A204.1 (cell line): ENCODE measurements at regions not wholly inside any gene's neighbourhood (a gene's known extent, or its start where the extent isn't known, plus 50 kb on each side); places are given as distances from the start of the nearest gene placed in this dataset.
A peak's percentile ranks its signal among the peaks of the same experiment; 100 is the strongest.

Source experiments
- FAIRE-seq: peaks from 2 replicates; lab custom pipeline; 2012; peaks lifted over from hg19 to GRCh38; lab: Jason Lieb, UNC

DNA sequence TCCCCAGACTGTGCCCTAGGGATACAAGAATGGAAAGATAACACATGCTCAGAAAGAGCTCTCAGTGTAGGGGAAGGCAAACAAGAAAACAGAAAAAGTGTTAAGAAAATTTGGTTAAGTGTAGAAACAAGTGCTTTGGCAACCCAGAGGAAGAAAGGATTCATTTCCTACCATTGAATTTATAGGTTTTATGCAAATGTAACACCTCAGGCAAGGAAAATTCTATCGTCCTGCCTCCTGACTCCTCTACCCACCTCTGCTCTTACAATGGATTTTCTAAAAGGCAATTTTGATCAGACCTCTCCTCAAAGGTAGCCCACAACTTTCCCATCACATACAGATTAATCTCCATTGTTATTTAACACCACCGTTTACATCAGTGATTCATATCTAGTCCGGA lies 298.7 kb downstream of the RFC3 start:
- FAIRE-seq: no peak

GRCh38 chr13:34124666-34125306 lies 306.8 kb downstream of the RFC3 start:
- FAIRE-seq: no peak

DNA sequence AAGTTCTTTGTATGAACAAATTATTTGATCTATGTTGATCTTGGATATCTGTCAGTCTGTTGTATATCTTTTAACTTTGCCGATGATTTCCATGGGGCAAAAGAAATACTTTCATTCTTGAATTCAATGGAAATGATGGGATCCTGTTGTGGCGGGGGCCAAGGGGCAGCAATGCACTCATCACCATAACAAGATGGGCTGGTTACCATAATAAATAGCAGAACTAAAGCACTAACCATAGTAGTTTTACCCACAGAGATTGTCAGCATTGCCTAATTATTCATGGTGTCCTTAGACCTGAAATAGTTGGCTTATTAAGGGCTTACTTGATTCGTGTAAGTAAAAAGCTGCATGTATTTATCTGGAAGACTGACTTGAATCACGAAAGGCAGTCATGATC lies 309.6 kb downstream of the RFC3 start:
- no peak for FAIRE-seq

DNA sequence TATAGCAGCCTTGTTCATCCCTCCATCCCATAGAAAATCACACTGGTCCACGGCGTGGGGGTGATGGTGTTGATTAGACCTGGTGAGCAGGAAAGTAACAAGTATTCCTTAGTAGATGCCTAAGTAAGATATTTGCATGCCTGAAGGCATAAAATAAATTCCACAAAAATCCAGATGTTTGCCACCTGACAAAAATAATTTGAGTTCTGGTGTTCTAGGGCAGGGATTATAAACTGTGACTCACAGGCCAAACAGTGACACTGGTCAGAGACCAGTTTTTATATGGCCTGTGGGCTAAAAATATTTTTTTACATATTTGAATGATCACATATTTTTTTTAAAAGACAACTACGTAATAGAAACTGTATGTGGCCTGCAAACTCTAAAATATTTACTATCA lies 310.7 kb downstream of the RFC3 start:
- no peak for FAIRE-seq

DNA sequence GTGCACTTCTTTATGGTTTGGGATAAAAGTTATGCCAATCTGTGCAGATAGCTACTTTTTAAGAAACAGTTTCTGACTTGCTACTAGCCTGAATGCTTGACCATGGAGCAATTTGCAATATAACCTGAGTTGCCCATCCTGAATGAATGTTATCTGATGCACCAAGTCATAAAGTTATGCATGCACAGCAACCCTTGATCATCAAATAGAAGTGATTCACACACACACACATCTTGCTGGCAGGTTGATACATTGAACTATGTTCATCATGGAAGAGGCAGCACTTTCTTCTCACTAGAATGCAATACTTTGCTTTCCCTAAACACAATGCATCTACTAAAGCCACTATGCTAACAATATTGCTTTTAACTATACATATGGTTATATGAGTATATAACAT lies 311.5 kb downstream of the RFC3 start:
- FAIRE-seq: no peak

- FAIRE-seq: no peak
These were observed 319.3 kb downstream of the RFC3 start for GRCh38 chr13:34137200-34137599.

GRCh38 chr13:34139660-34140227 lies 321.8 kb downstream of the RFC3 start:
- no peak for FAIRE-seq

- FAIRE-seq: no peak
These were observed 325.7 kb downstream of the RFC3 start for GRCh38 chr13:34143637-34144036.

DNA sequence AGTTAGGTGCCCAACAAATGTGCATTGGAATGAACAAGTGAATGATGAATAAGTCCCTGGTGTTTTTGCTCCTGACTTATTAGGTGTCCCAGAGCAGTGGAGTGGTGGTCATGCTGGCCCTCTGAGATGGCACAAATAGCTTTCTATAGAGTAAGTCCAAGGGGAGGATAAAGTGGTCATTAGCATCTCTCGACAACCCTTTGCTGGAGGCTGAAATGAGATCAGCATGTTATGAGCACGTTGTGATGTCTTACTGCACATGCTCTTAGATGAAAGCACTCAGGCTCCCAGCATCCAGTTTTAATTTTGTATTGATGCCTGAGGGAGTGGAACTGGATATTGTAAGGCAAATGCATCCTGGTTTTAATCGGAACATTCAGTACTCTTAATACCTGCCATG lies 326.2 kb downstream of the RFC3 start:
- FAIRE-seq: no peak

DNA sequence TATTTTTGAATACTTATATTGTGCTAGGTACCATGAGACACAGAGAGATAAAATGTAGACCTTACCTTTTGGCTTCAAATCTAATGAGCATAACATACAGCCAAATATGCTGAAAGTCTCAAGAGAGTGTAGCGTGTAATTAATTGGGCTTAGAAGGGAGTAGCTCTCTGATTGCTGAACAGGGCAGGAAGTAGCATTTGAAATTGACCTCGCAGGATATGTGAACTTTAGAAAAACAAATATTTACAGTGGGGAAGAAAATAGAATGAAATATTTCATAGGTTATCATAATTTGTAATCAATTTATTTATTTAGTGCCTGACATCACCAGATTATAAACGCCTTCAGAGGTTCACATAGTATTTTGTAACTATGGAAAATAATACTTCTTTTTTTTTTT lies 327.1 kb downstream of the RFC3 start:
- no peak for FAIRE-seq

GRCh38 chr13:34148359-34148758 lies 330.4 kb downstream of the RFC3 start:
- no peak for FAIRE-seq

- FAIRE-seq: no peak
These were observed 333.9 kb downstream of the RFC3 start for GRCh38 chr13:34151885-34152284.

- no peak for FAIRE-seq
These were observed 334.5 kb downstream of the RFC3 start for GRCh38 chr13:34152409-34152808.

- FAIRE-seq: no peak
These were observed 335.0 kb downstream of the RFC3 start for GRCh38 chr13:34152996-34153395.

- peak; percentile 6 for FAIRE-seq
These were observed 335.7 kb downstream of the RFC3 start for GRCh38 chr13:34153428-34154180.

GRCh38 chr13:34155931-34156607 lies 338.1 kb downstream of the RFC3 start:
- FAIRE-seq: no peak

DNA sequence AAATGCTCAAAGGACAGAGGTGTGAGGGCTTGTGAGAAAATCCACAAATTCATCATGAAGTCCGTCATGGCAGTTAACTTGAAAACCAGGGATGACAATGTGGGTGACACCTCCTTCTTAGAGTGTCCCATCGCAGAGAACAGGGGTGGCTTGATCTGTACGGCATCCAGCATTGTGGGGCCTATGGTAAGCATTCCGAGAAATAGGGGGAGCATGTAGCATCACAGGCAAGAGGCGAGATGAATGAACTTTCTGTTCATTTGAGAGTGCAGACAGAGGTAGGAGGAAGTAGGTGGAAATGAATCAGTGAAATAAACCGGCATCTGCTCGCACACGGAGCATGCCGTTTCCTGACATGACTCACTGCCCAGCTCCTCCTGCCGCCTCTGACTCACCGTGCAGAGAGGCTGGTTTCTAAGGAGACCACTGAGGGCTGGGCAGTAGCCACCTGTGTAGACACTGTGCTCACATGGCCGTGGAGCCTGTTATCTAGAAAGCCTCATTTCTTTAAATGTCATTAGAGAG lies 339.0 kb downstream of the RFC3 start:
- peak; percentile 99 for FAIRE-seq

- FAIRE-seq: no peak
These were observed 342.0 kb downstream of the RFC3 start for GRCh38 chr13:34159946-34160345.

GRCh38 chr13:34161931-34162543 lies 344.1 kb downstream of the RFC3 start:
- FAIRE-seq: no peak

- no peak for FAIRE-seq
These were observed 344.6 kb downstream of the RFC3 start for GRCh38 chr13:34162544-34162933.

GRCh38 chr13:34164582-34164981 lies 346.6 kb downstream of the RFC3 start:
- no peak for FAIRE-seq

- no peak for FAIRE-seq
These were observed 347.2 kb downstream of the RFC3 start for GRCh38 chr13:34165158-34165557.

GRCh38 chr13:34166406-34166805 lies 348.5 kb downstream of the RFC3 start:
- no peak for FAIRE-seq
